Hepatocyte (in vitro differentiated cells): ENCODE measurements at regions not wholly inside any gene's neighbourhood (a gene's known extent, or its start where the extent isn't known, plus 50 kb on each side); places are given as distances from the start of the nearest gene placed in this dataset.
A peak's percentile ranks its signal among the peaks of the same experiment; 100 is the strongest.

Experiments used
- DNase-seq: peaks from one replicate; pipeline ENCODE4 v3.0.0-alpha.2; 2016; ENCODE audit warnings: low spot score
- H2AFZ ChIP-seq: fragments of 200-600 bp; sonication (generic); 2 replicates; pipeline ENCODE4 v1.6.0; 2016; ENCODE audit warnings: antibody characterized with exemption, mild to moderate bottlenecking
- H3K27ac ChIP-seq: fragments of 200-600 bp; sonication (generic); 2 replicates; pipeline ENCODE4 v1.5.1; 2016; ENCODE audit warnings: mild to moderate bottlenecking
- H3K27me3 ChIP-seq: fragments of 200-600 bp; sonication (generic); 2 replicates; pipeline ENCODE4 v1.6.1; 2016
- H3K36me3 ChIP-seq: fragments of 200-600 bp; sonication (generic); replicated peaks from 2 replicates; pipeline ENCODE4 v1.5.1; 2016; ENCODE audit warnings: low read depth; ENCODE audit not compliant: insufficient read depth
- H3K4me1 ChIP-seq: fragments of 200-600 bp; sonication (generic); 2 replicates; pipeline ENCODE4 v1.5.1; 2016; ENCODE audit warnings: mild to moderate bottlenecking, moderate library complexity; ENCODE audit not compliant: insufficient read depth
- H3K4me2 ChIP-seq: fragments of 200-600 bp; sonication (generic); 2 replicates; pipeline ENCODE4 v1.6.0; 2016
- H3K4me3 ChIP-seq: fragments of 200-600 bp; sonication (generic); 2 replicates; pipeline ENCODE4 v1.5.1; 2016; ENCODE audit warnings: mild to moderate bottlenecking
- H3K79me2 ChIP-seq: fragments of 200-600 bp; sonication (generic); 2 replicates; pipeline ENCODE4 v1.6.0; 2017; ENCODE audit warnings: mild to moderate bottlenecking
- H3K9me2 ChIP-seq: fragments of 200-600 bp; sonication (generic); replicated peaks from 2 replicates; pipeline ENCODE4 v1.6.0; 2017; ENCODE audit warnings: mild to moderate bottlenecking; ENCODE audit not compliant: insufficient read depth
- H3K9me3 ChIP-seq: fragments of 200-600 bp; sonication (generic); 2 replicates; pipeline ENCODE4 v1.5.1; 2016; ENCODE audit warnings: low read depth, mild to moderate bottlenecking
- H4K20me1 ChIP-seq: fragments of 200-600 bp; sonication (generic); 2 replicates; pipeline ENCODE4 v1.6.0; 2016; ENCODE audit warnings: mild to moderate bottlenecking; ENCODE audit not compliant: insufficient read depth, poor library complexity, severe bottlenecking
- EZH2 ChIP-seq: fragments of 200-600 bp; sonication (generic); IDR thresholded peaks from 2 replicates; pipeline ENCODE4 v1.6.1; 2016; ENCODE audit warnings: antibody characterized with exemption, mild to moderate bottlenecking, borderline replicate concordance
- EZH2phosphoT487 ChIP-seq: fragments of 200-600 bp; sonication (generic); IDR thresholded peaks from one replicate; pipeline ENCODE4 v1.6.1; 2018; ENCODE audit warnings: antibody characterized with exemption, mild to moderate bottlenecking, low read depth, moderate library complexity; ENCODE audit not compliant: unreplicated experiment, severe bottlenecking
- WGBS: methylation state at CpG from one replicate; pipeline ENCODE4 v1.1.6; 2016; ENCODE audit warnings: low lambda C conversion rate; ENCODE audit errors: missing lambda C conversion rate; 5-methylcytosine and 5-hydroxymethylcytosine counted together
- TF ChIP-seq, protein P1 (sequence below): fragments of 200-600 bp; sonication (generic); IDR thresholded peaks from 2 replicates; pipeline ENCODE4 v1.5.1; 2016; ENCODE audit warnings: antibody characterized with exemption, mild to moderate bottlenecking; ENCODE audit not compliant: poor library complexity

DNA sequence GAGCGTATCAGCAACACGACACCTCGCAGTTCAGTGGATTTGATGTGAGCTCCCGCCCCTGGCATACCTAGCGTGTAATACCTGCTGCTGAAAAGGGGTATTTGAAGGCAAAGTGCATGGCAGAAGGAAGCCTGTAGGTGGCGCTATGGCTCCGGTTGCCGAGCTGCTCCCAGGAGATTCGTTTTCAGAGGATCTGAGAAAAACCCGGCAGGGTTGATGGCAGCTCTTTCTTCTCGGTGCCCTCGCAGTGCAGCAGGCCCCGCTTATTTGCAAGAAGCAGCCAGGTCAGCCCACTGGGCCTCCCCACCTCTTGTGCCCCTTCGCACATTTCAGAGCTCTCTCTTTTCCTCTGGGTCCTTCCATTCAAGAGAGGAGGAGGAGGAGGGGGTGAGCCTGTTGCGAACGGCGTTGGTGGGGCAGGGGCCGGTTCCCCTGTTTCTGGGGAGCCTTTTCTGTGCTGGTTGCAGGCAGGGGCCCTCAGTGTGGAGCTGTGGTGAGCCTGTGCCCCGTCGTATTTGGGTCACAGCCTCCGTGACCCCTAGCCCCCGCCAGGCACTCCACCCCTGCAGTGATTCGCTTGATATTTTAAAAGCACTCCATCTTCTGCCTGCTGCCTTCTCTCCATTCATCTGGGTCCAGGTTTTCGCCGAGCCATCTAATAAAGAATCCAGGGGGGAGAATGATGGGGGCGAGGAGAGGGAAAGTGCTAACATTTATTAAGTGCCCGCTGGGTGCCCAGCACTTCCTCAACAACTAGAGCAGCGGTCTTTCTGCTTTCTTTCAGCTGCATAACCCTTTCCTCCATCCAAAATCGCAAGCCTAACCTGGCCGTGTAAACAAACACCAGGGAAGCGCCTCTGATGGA is 85.3 kb upstream of the SYT13 start:
- no peaks in the 10 kb centered on the region for H3K36me3 ChIP-seq
- peaks cover 7% of the 10 kb centered on the region for H3K4me1 ChIP-seq
- H3K4me2 ChIP-seq, result peak overlapping the region; percentile 62
- 25% methylated on average over 31 of the region's 31 CpGs for WGBS
- no peaks in the 10 kb centered on the region for H3K79me2 ChIP-seq
- no peak overlapping the region for H3K27ac ChIP-seq
- H2AFZ ChIP-seq, result peak overlapping the region; percentile 43
- no peak overlapping the region for H3K4me3 ChIP-seq
- DNase-seq, result peak; percentile 86
- H3K9me2 ChIP-seq, result no peaks in the 10 kb centered on the region
- TF ChIP-seq, protein P1, sequence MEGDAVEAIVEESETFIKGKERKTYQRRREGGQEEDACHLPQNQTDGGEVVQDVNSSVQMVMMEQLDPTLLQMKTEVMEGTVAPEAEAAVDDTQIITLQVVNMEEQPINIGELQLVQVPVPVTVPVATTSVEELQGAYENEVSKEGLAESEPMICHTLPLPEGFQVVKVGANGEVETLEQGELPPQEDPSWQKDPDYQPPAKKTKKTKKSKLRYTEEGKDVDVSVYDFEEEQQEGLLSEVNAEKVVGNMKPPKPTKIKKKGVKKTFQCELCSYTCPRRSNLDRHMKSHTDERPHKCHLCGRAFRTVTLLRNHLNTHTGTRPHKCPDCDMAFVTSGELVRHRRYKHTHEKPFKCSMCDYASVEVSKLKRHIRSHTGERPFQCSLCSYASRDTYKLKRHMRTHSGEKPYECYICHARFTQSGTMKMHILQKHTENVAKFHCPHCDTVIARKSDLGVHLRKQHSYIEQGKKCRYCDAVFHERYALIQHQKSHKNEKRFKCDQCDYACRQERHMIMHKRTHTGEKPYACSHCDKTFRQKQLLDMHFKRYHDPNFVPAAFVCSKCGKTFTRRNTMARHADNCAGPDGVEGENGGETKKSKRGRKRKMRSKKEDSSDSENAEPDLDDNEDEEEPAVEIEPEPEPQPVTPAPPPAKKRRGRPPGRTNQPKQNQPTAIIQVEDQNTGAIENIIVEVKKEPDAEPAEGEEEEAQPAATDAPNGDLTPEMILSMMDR, result peak; percentile 95
- TF ChIP-seq EZH2phosphoT487, result no peak
- peaks cover 24% of the 10 kb centered on the region for H3K27me3 ChIP-seq
- H4K20me1 ChIP-seq, result no peaks in the 10 kb centered on the region
- H3K9me3 ChIP-seq, result no peaks in the 10 kb centered on the region

DNA sequence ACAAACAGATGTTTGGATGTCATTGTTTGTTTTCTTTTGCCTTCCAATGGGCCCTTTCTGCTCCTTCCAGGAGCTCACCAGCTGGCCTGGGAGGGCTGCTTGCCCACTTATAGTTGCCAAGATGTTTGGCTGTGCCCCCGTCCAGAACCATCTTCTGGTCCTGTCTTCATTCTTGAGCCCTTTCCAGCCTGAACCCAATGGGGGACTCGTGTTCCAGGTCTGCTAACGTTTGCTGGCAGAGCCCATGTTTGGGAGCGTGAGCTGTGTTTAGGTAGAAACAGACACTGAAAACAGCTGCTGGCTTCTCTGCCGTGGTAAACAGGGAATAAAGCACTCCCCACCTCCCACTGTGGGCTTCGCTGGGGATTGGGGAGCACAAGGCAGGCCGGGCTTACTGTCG is 83.2 kb upstream of the SYT13 start:
- Histone ChIP-seq H3K9me3 (no peaks in the 10 kb centered on the region), H3K79me2 (no peaks in the 10 kb centered on the region), H2AFZ (no peak overlapping the region), H3K36me3 (no peaks in the 10 kb centered on the region), H4K20me1 (no peaks in the 10 kb centered on the region), H3K27ac (no peak overlapping the region), H3K27me3 (peaks cover 24% of the 10 kb centered on the region), H3K4me3 (no peak overlapping the region), H3K9me2 (no peaks in the 10 kb centered on the region), H3K4me2 (no peak overlapping the region), H3K4me1 (peaks cover 9% of the 10 kb centered on the region)
- no peak for DNase-seq
- WGBS, result 60% methylated on average over 8 of the region's 8 CpGs
- TF ChIP-seq, protein P1, result no peak
- no peak for TF ChIP-seq EZH2
- no peak for TF ChIP-seq EZH2phosphoT487

DNA sequence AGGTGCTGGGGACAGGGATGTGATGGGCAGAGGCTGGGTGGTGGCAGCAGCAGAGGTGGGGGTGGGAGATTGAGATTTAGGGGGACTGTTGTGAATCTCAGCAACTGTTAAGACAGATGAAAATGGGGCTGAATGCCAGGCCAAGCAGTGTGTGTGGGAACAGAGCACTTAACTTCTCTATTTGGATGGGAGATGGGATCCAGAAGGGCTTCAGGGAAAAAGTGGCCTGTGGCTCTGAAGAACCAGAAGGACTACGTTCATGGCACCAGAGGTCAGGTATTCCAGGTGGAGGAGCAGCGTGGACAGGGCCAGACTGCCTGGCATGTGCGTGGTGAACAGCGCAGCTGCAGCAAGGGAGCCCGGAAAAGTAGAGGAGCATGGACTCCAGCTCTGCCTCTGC is 82.6 kb upstream of the SYT13 start:
- H3K36me3 ChIP-seq, result no peaks in the 10 kb centered on the region
- no peak overlapping the region for H3K27ac ChIP-seq
- H3K9me2 ChIP-seq, result no peaks in the 10 kb centered on the region
- H3K4me2 ChIP-seq, result no peak overlapping the region
- H3K4me1 ChIP-seq, result peaks cover 9% of the 10 kb centered on the region
- H3K4me3 ChIP-seq, result no peak overlapping the region
- no peak for DNase-seq
- H4K20me1 ChIP-seq, result no peaks in the 10 kb centered on the region
- 98% methylated on average over 5 of the region's 5 CpGs for WGBS
- TF ChIP-seq, protein P1, result no peak
- TF ChIP-seq EZH2phosphoT487, result no peak
- no peak for TF ChIP-seq EZH2
- H3K9me3 ChIP-seq, result no peaks in the 10 kb centered on the region
- H3K79me2 ChIP-seq, result no peaks in the 10 kb centered on the region
- H3K27me3 ChIP-seq, result peaks cover 24% of the 10 kb centered on the region
- H2AFZ ChIP-seq, result no peak overlapping the region
